Adipocyte (in vitro differentiated cells): ENCODE measurements at regions not wholly inside any gene's neighbourhood (a gene's known extent, or its start where the extent isn't known, plus 50 kb on each side); places are given as distances from the start of the nearest gene placed in this dataset.

ENCODE experiments used
- DNase-seq: peaks from one replicate; pipeline ENCODE4 v3.0.0-alpha.2; 2015; ENCODE audit warnings: low read depth
- H3K27me3 ChIP-seq: replicated peaks from 2 replicates; pipeline ENCODE4 v1.7.0; 2013; ENCODE audit warnings: mild to moderate bottlenecking, low read length, moderate library complexity; ENCODE audit not compliant: control insufficient read depth, insufficient read depth
- H3K36me3 ChIP-seq: 2 replicates; pipeline ENCODE4 v1.7.0; 2013; ENCODE audit warnings: low read length, mild to moderate bottlenecking, moderate library complexity; ENCODE audit not compliant: control insufficient read depth, insufficient read depth, severe bottlenecking
- H3K4me1 ChIP-seq: 2 replicates; pipeline ENCODE4 v1.7.0; 2013; ENCODE audit warnings: mild to moderate bottlenecking, low read length, moderate library complexity; ENCODE audit not compliant: control insufficient read depth, insufficient read depth
- H3K4me3 ChIP-seq: 2 replicates; pipeline ENCODE4 v1.7.0; 2013; ENCODE audit warnings: mild to moderate bottlenecking, low read length, moderate library complexity
- H3K9ac ChIP-seq: 2 replicates; pipeline ENCODE4 v1.7.0; 2013; ENCODE audit warnings: mild to moderate bottlenecking, low read length, moderate library complexity
- H3K9me3 ChIP-seq: 2 replicates; pipeline ENCODE4 v1.7.0; 2013; ENCODE audit warnings: mild to moderate bottlenecking, low read length, moderate library complexity; ENCODE audit not compliant: control insufficient read depth

DNA sequence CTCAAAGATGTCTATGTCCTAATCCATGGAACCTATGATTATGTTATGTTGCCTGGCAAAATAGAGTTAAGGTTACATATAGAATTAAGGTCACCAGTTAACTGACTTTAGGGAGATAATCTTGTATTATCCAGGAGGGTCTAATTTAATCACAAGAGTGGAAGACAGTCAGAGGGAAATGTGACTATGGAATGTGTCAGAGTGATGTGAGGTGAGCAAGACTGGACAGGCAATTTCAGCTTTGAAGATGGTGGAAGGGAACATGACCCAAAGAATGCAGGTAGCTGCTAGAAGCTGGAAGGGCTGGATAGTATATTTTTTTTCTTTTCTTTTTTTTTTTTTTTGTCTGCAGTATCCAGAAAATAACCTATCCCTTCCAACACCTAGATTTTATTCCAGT is 241.7 kb upstream of the NEGR1 start:
- H3K36me3 ChIP-seq, result no peaks in the 10 kb centered on the region
- H3K9me3 ChIP-seq, result no peaks in the 10 kb centered on the region
- DNase-seq, result no peak
- no peak overlapping the region for H3K4me3 ChIP-seq
- H3K9ac ChIP-seq, result no peak overlapping the region
- no peaks in the 10 kb centered on the region for H3K27me3 ChIP-seq
- no peaks in the 10 kb centered on the region for H3K4me1 ChIP-seq

DNA sequence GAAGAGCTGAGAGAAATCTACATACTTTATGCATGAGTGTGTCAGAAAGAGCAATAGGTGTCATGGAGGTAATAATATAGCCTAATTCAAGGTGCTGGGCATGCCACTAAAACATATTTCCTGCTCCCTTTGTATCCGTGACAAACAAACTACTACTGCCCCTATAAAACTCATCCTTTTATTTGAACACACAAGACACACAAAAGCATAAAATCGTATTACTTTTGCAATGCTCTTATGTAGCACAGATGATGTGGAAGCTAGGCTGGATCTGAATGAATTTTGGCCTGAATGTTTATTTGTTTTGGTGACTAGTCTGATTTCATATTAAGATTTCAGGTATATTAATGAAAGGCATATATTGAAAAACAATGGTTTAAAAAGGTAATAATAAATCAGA is 239.3 kb upstream of the NEGR1 start:
- no peaks in the 10 kb centered on the region for H3K36me3 ChIP-seq
- H3K4me1 ChIP-seq, result peaks cover under 1% of the 10 kb centered on the region
- no peak overlapping the region for H3K9ac ChIP-seq
- H3K27me3 ChIP-seq, result no peaks in the 10 kb centered on the region
- DNase-seq, result no peak
- H3K4me3 ChIP-seq, result no peak overlapping the region
- H3K9me3 ChIP-seq, result no peaks in the 10 kb centered on the region

DNA sequence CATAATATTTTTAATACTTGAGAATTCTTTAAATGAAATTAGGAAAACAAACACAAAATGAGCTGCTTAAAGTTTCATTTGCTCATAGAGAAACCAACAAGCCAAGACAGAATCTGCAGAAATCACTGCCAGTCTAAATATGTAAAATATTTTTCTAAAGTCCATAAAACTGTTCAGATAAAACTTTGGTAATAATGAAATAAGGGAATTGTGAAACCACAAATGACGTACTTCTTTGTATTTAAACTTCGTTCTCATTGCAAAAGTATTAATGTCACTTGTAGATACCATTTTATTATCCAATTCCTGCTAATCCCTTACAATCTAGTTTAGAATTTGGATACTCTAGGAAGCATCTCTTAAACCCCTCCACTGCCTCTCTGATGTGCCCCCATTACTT is 234.5 kb upstream of the NEGR1 start:
- Histone ChIP-seq H3K9ac (peak overlapping the region; percentile 40), H3K4me1 (peaks cover 10% of the 10 kb centered on the region), H3K4me3 (peak overlapping the region; percentile 62), H3K9me3 (no peaks in the 10 kb centered on the region), H3K36me3 (no peaks in the 10 kb centered on the region), H3K27me3 (no peaks in the 10 kb centered on the region)
- no peak for DNase-seq

DNA sequence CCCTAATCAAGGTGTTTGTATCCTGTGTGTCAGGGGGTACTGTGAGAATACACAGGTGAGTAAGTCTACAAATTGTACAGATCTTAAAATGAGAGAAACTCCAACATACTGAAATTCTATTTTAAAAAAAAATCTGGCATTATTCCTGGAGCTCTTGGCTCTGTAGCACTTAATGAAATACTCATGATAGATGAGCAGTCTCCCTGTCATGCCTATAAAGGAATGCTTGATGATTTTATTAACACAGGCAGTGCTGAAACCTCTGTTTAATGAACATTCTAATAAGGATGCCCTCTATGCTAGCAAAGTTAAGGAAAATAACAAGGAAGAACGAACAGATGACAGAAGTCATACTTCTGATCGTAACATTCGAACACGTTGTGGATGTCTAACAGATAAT is 233.9 kb upstream of the NEGR1 start:
- DNase-seq, result no peak
- Histone ChIP-seq H3K9ac (peak overlapping the region; percentile 40), H3K27me3 (no peaks in the 10 kb centered on the region), H3K36me3 (no peaks in the 10 kb centered on the region), H3K4me1 (peaks cover 10% of the 10 kb centered on the region), H3K9me3 (no peaks in the 10 kb centered on the region), H3K4me3 (peak overlapping the region; percentile 62)

- no peaks in the 10 kb centered on the region for H3K36me3 ChIP-seq
- no peak overlapping the region for H3K4me3 ChIP-seq
- H3K4me1 ChIP-seq, result peaks cover 21% of the 10 kb centered on the region
- no peaks in the 10 kb centered on the region for H3K27me3 ChIP-seq
- no peak overlapping the region for H3K9ac ChIP-seq
- no peaks in the 10 kb centered on the region for H3K9me3 ChIP-seq
- peak; percentile 79 for DNase-seq
Measured at GRCh38 chr1:72498371-72498770, 216.0 kb upstream of the NEGR1 start.

GRCh38 chr1:72489801-72490200 is 207.5 kb upstream of the NEGR1 start:
- Histone ChIP-seq H3K27me3 (no peaks in the 10 kb centered on the region), H3K9me3 (no peaks in the 10 kb centered on the region), H3K4me1 (no peaks in the 10 kb centered on the region), H3K9ac (no peak overlapping the region), H3K36me3 (no peaks in the 10 kb centered on the region), H3K4me3 (no peak overlapping the region)
- no peak for DNase-seq

- Histone ChIP-seq H3K9me3 (no peaks in the 10 kb centered on the region), H3K4me1 (no peaks in the 10 kb centered on the region), H3K36me3 (no peaks in the 10 kb centered on the region), H3K9ac (no peak overlapping the region), H3K27me3 (no peaks in the 10 kb centered on the region), H3K4me3 (no peak overlapping the region)
- DNase-seq, result peak; percentile 43
Measured at GRCh38 chr1:72485801-72486200, 203.5 kb upstream of the NEGR1 start.

DNA sequence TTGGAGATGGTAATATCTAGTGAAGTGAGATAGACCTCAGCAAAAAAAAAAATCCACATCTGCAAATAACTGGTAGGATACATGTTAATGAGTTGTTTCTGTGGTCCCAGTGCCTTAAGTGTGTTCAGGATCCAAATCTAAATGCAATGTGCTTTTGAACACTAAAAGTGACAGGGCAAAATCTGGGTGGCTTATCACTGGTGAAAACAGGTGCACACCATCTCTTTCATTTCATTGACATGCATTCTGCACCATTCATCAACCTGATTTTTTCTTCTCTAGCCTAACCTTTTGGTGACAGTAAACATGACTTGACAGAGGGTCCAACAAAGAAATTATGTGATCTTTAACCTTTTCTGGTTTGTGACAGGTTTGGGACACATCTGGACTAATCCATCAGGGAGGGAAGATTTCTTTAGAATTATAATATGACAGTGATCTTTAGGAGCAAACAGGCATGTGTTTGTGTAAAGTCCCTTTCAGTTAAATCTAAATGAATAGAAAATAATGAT is 201.6 kb upstream of the NEGR1 start:
- Histone ChIP-seq H3K36me3 (no peaks in the 10 kb centered on the region), H3K4me3 (no peak overlapping the region), H3K9ac (no peak overlapping the region), H3K27me3 (no peaks in the 10 kb centered on the region), H3K9me3 (no peaks in the 10 kb centered on the region), H3K4me1 (no peaks in the 10 kb centered on the region)
- DNase-seq, result no peak

DNA sequence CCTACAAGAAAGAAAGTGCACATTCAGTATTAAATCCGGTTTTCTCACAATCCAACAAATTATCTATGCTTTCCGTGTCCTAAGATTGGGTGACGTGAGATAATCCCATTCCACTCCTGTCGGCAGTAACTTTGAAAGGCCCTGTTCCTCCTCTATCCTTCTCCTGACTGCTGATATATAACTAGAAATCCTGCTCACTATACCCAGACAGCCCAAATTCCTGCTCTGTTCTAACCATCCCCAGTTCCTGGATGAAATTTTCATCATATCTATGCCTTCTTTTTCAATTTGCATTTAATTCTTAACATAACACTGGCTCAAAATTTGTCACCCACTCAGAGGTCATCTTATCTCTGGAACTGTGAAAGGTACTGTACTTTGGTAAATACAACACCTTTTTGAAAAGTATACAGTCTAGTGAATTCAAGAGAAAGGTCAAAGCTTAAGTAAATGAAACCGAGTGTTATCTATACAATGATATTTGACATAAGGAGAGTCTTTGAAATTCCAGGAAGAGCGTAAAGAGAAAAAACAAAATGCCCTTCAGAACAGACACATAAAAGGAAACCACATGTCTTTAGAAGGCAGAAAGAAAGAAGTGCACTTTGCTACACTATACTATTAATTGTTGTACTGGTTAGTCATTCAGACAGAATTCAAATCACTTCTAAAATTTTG is 200.5 kb upstream of the NEGR1 start:
- no peak for DNase-seq
- no peak overlapping the region for H3K9ac ChIP-seq
- H3K27me3 ChIP-seq, result no peaks in the 10 kb centered on the region
- no peaks in the 10 kb centered on the region for H3K36me3 ChIP-seq
- no peaks in the 10 kb centered on the region for H3K4me1 ChIP-seq
- H3K9me3 ChIP-seq, result no peaks in the 10 kb centered on the region
- H3K4me3 ChIP-seq, result no peak overlapping the region

DNA sequence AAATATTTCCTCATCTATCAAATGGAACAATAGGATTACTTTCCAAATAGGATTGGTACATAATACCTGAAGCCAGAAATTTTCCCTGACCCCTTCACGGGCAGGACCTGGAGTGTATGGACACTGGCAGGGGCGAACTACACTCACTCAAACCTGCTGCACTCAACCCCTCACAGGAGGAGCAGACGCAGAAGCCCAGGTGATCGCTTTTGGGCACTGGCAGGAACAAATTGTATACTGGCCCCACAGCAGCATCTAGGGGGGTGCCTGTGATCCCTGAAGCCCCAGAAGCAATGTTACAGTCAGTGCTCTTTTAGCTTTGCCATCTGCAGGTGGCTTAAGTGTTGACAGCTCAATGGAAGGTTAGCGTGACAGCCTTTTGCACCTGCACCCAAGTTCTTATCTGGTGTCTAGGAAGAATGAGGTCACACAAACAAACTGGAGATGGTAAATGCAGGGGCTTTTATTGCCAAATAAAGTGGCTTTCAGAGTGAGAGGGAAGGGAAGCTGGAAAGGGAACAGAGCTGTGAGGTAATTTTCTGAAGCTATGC is 199.2 kb upstream of the NEGR1 start:
- no peak for DNase-seq
- H3K27me3 ChIP-seq, result no peaks in the 10 kb centered on the region
- no peak overlapping the region for H3K4me3 ChIP-seq
- H3K9me3 ChIP-seq, result no peaks in the 10 kb centered on the region
- H3K9ac ChIP-seq, result no peak overlapping the region
- H3K4me1 ChIP-seq, result no peaks in the 10 kb centered on the region
- no peaks in the 10 kb centered on the region for H3K36me3 ChIP-seq

DNA sequence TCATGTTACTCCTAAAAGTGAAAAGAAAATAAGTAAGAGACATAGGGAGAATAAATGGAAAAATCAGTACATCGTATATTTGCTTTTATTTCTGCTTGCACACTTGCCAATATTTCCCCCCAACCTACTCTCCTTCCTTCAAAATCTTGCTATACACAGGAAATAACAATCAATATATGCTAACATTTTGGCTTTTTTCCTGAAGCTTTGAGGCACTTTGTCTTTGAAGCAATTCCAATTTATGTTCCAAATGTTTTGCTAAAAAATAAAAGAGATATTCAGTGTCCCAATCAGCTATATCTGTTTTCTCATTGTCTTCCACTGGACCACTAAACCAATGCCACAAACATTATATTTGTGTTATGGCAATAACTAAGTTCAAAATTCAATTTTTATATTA is 184.0 kb upstream of the NEGR1 start:
- no peak for DNase-seq
- Histone ChIP-seq H3K9ac (no peak overlapping the region), H3K27me3 (no peaks in the 10 kb centered on the region), H3K9me3 (no peaks in the 10 kb centered on the region), H3K4me3 (no peak overlapping the region), H3K4me1 (no peaks in the 10 kb centered on the region), H3K36me3 (no peaks in the 10 kb centered on the region)
